ENCODE measurements at regions not wholly inside any gene's neighbourhood (a gene's known extent, or its start where the extent isn't known, plus 50 kb on each side); places are given as distances from the start of the nearest gene placed in this dataset.

DNA sequence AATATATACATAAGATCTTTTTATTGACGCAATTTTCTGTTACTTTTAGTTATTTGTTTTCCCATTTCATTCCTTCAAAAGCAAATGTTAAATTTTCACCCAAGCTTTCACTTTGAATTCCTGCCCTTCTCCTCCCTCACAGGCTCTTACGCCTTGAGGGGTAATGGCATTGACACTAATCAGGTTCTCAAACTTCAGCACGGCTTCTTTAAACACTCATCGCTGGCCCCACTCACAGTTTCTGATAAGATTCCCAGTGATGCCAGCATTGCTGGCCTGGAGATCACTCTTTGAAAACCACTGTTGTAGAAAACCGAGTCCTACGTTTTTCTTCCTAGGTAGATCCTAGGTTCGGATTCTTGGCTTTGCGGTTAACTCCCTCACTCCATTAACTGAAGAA lies 105.6 kb upstream of the EPB41L3 start:
- ATAC-seq = no peak
- Mint-ChIP-seq H3K4me3 (no peak overlapping the region), H3K9me3 (ENCODE audit: low read depth) (no peaks in the 10 kb centered on the region), H3K27ac (no peak overlapping the region), H3K4me1 (no peaks in the 10 kb centered on the region), H3K36me3 (no peaks in the 10 kb centered on the region), H3K27me3 (no peaks in the 10 kb centered on the region)
- CTCF ChIA-PET = no interaction called here
- no peak for DNase-seq

DNA sequence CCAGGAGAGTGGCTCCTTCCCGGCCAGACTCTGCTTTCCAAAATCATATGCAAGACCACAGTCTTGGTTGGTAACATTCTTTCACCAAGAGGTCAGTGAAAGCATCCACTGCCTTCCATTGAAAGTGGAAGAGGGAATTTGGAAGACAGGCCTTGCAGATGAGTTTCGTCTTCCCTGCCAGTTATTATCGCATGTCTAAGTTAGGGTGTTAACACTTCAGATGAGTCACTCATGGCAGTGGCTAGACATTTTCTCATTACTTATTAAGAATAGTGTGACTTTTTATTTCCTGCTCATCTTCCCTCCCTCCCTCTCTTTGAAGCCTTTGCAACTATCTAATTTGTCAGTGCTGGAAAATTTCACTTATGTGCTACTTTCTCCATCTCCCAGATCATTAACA lies 102.9 kb upstream of the EPB41L3 start:
- Mint-ChIP-seq H3K4me3 (no peak overlapping the region), H3K9me3 (ENCODE audit: low read depth) (no peaks in the 10 kb centered on the region), H3K27me3 (no peaks in the 10 kb centered on the region), H3K27ac (no peak overlapping the region), H3K36me3 (no peaks in the 10 kb centered on the region), H3K4me1 (no peaks in the 10 kb centered on the region)
- ATAC-seq = no peak
- CTCF ChIA-PET = no interaction called here
- no peak for DNase-seq

DNA sequence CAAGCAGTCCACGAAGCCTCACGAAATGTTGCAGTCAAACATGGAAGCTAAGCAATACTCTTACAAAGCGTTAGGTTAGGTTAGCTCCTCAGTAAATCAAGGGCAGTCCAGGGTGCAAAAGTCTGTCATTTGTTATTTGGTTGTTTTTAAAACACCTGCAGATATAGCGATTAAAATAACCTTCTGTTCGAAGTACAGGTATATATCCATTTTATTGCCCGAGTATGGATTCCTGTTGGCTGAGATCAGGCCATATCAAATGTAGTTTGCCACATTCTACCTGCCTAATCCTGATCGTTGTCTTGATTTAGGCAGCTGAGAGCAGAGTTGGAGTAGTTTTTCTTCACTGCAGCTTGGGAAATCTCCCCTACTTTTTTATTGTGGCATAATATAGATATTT lies 99.5 kb upstream of the EPB41L3 start:
- no peaks in the 10 kb centered on the region for H3K4me1 Mint-ChIP-seq
- no peak for DNase-seq
- CTCF ChIA-PET = no interaction called here
- no peaks in the 10 kb centered on the region for H3K27me3 Mint-ChIP-seq
- ATAC-seq = no peak
- H3K4me3 Mint-ChIP-seq = no peak overlapping the region
- H3K36me3 Mint-ChIP-seq = no peaks in the 10 kb centered on the region
- H3K27ac Mint-ChIP-seq = no peak overlapping the region
- H3K9me3 Mint-ChIP-seq (ENCODE audit: low read depth) = no peaks in the 10 kb centered on the region

DNA sequence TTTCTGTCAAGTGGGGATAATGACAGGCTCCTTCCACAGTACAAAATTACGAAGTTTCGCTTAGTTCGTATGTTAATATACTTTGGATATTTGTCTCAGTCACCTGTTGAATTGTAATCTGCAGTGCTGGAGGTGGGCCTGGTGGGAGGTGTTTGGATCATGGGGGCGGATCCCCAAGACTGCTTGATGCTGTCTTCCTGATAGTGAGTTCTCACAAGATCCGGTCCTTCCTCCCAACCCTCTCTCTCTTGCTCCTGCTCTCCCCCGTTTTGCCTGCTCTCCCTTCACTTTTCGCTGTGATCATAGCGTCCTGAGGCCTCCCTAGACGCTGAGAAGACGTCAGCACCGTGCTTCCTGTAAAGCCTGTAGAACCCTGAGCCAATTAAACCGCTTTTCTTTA lies 97.1 kb upstream of the EPB41L3 start:
- Mint-ChIP-seq H3K36me3 (no peaks in the 10 kb centered on the region), H3K27ac (no peak overlapping the region), H3K4me3 (no peak overlapping the region), H3K9me3 (ENCODE audit: low read depth) (no peaks in the 10 kb centered on the region), H3K4me1 (no peaks in the 10 kb centered on the region), H3K27me3 (no peaks in the 10 kb centered on the region)
- ATAC-seq (no peak), DNase-seq (no peak)
- CTCF ChIA-PET = no interaction called here

DNA sequence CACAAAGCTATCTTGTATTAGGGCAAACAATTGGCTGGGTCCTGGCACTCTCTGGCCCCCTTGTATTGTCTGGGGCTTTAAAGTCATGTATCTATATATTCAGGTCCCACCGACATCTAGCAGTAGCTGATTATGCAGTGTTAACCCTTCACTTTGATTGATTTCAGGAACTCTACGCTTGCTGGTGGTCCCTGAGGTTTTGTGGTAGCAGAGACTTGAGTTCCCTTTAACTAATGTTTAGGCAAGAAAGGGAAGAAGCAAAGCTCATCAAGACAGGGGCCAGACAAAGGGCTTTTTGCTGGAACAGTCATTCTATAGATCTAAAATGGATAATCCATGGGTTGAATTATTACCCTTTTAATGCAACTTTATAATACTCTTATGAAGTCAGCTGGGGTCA lies 95.3 kb upstream of the EPB41L3 start:
- H3K4me1 Mint-ChIP-seq = no peaks in the 10 kb centered on the region
- DNase-seq (no peak), ATAC-seq (no peak)
- H3K36me3 Mint-ChIP-seq = no peaks in the 10 kb centered on the region
- H3K9me3 Mint-ChIP-seq (ENCODE audit: low read depth) = no peaks in the 10 kb centered on the region
- CTCF ChIA-PET = no interaction called here
- no peaks in the 10 kb centered on the region for H3K27me3 Mint-ChIP-seq
- no peak overlapping the region for H3K4me3 Mint-ChIP-seq
- H3K27ac Mint-ChIP-seq = no peak overlapping the region

DNA sequence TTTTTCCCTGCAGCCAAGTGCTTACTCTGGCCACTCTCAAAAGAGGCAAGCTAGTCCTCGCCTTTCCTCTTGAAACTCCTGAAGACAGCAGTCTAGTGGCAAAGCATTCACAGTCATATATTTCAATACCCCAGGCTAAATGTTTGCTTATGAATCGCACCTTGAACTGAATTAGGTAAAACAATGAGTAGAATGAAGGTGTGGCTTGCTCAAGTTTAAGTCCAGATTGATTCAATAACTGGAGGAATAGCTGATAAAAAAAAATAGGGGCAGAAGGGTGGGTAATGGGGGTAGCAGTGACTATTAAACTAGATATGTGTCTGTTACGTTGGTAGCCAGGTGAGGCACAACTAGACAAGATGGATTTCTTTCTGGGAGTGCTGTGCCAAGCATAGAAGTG lies 88.2 kb upstream of the EPB41L3 start:
- Mint-ChIP-seq H3K36me3 (no peaks in the 10 kb centered on the region), H3K9me3 (ENCODE audit: low read depth) (no peaks in the 10 kb centered on the region), H3K27ac (no peak overlapping the region), H3K4me1 (peaks cover 4% of the 10 kb centered on the region), H3K4me3 (no peak overlapping the region), H3K27me3 (peaks cover 30% of the 10 kb centered on the region)
- DNase-seq (no peak), ATAC-seq (no peak)
- CTCF ChIA-PET = no interaction called here

DNA sequence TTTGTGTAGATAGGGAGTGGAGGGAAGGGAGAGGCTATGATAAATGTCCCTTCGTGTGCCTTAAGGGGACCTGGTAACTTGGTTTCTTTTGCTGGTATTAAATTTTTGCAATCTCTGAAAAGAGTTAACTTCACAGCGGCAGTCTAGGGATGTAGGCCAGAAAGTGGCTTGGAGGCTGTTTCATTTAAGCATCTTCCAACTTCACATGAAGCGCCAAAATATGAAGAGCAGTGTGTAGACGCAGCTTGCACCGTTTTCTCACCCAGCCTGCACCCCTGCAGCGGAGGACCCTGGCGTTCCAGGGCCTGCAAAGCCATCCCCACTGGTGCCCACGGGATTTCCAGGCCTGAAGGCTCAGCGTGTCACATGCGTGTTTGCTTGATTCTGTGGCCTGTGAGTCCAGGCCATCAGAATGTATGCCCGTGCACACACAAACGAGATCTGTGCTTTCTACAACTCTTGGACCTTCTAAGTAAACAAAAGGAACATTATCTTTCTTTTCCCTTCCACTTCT lies 87.2 kb upstream of the EPB41L3 start:
- DNase-seq = no peak
- ATAC-seq = no peak
- no peak overlapping the region for H3K4me3 Mint-ChIP-seq
- H3K27ac Mint-ChIP-seq = no peak overlapping the region
- peaks cover 30% of the 10 kb centered on the region for H3K27me3 Mint-ChIP-seq
- no peaks in the 10 kb centered on the region for H3K9me3 Mint-ChIP-seq (ENCODE audit: low read depth)
- H3K4me1 Mint-ChIP-seq = peaks cover 4% of the 10 kb centered on the region
- H3K36me3 Mint-ChIP-seq = no peaks in the 10 kb centered on the region
- CTCF ChIA-PET = no interaction called here

DNA sequence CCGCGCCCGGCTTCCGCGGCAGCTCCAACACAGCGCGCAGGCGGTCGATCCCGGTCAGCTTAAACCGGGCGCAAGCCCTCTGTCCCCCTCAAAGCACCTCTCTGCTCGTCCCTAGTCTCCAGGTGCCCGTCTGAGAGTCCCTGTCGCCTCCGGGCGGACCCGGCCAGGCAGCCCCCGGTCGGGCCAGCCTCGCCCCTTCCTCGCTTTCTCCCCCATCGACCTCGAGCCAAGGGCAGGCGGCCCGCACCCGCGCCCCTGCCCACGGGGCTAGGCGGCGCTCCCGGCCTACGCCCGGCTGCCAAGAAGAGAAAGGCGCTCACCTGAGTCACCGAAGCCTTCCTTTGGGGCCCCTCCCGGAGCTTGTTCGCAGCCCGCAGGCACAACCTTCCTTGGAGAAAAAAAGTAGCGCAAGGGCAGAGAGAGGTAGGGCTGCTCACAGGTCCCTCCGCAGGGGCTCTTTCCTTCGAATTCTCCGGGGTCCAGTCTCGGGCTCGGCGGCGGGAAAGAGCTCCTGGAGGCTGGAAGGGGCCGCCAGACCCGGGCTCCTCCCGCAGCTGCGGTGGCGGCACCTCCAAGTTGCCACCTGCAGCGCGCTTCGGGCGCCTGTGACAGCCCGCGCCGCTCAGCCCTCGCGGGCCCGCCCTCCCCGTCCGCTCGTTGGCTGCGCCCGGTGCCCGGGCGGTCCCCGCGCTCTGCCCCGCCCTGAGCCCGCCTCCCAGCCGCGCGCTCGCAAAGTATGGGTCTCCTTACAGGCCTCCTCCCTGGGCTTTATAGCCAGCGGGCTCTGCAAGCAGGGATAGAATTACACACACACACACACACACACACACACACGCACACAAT lies 86.5 kb upstream of the EPB41L3 start:
- no peak for DNase-seq
- H3K9me3 Mint-ChIP-seq (ENCODE audit: low read depth) = no peaks in the 10 kb centered on the region
- ATAC-seq = peak; percentile 82
- H3K27me3 Mint-ChIP-seq = peaks cover 30% of the 10 kb centered on the region
- H3K27ac Mint-ChIP-seq = no peak overlapping the region
- H3K36me3 Mint-ChIP-seq = no peaks in the 10 kb centered on the region
- peaks cover 4% of the 10 kb centered on the region for H3K4me1 Mint-ChIP-seq
- CTCF ChIA-PET = interaction anchor here (1.3 kb wide), 1 partner anchor 16 kb away, joined by 4 read pairs; no protein-coding TSS in a partner anchor
- H3K4me3 Mint-ChIP-seq = no peak overlapping the region

DNA sequence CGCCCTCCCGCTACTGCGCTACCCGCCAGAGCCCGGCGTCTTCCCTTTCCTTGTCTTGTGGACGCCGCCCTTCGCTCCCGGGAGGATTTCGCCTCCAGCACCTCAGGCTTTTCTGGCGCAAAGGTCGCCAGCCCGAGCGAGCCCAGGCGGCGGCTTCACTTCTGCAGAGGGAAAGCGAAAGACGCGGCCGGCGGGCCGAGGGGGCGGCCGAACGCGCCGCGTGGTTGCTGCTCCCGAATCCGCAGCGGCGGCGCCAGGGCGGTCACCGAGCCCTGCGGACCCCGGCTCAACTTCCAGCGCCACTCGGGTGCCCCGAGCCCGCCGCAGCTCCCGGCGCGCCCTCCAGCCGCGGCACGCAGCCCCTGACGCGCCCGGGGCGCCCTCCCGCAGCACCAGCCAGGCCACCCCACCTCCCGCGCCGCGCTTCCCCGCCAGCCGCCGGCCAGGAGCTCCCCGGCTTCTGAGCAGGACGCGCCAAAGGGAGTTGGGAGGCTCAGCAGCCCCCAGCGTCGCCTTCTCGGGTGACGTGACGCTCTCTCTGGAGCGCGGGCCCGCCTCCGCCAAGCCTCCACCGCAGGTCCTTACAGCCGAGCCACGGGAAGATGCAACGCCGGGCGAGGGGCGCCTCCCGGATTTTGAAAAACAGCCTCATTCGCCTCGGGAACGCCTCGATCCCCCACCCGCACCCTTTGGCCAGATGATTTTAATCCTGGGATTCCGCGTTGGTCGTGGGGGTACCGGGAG lies 84.9 kb upstream of the EPB41L3 start:
- Mint-ChIP-seq H3K9me3 (ENCODE audit: low read depth) (no peaks in the 10 kb centered on the region), H3K4me1 (peaks cover 4% of the 10 kb centered on the region), H3K4me3 (peak overlapping the region; percentile 10), H3K36me3 (no peaks in the 10 kb centered on the region), H3K27me3 (peaks cover 30% of the 10 kb centered on the region), H3K27ac (no peak overlapping the region)
- ATAC-seq = peak; percentile 28
- CTCF ChIA-PET = interaction anchor here (1.3 kb wide), 1 partner anchor 14 kb away, joined by 4 read pairs; no protein-coding TSS in a partner anchor
- DNase-seq = no peak

DNA sequence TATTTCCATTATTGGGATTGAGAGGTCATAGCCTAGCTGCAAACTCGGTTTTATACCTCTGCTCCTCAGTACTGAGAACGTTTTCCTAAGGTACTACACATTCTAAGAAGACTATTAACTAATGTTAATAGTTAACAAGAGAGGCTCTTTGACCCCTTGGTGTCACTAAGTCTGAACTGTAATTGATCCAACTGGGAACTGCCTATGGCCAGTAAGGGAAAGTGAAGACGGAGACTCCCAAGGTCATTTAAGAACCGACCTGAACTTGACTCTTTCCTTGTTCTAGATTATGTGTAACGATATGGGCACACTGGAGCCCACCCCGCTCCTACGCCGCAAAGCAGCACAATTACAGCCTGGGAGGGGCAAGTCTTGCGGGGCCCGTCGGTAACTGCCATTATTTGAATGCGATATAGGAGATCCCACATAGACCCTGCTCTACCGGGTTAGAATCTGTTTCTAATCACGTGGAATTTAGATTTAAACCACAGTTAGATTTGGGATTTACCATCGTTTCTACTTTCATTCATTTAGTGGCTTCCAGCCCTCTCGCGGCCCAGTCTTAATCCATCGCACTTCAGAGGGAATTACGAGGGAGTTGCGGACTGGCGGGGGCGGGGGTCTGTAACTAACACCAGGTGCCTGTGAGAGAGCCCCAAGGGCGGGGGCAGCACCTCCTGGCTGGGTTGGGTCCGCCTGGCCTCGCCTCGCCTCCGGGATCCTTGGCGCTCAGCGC lies 84.1 kb upstream of the EPB41L3 start:
- Mint-ChIP-seq H3K4me3 (peak overlapping the region; percentile 37), H3K9me3 (ENCODE audit: low read depth) (no peaks in the 10 kb centered on the region), H3K36me3 (no peaks in the 10 kb centered on the region), H3K4me1 (peaks cover 4% of the 10 kb centered on the region), H3K27me3 (peaks cover 27% of the 10 kb centered on the region), H3K27ac (no peak overlapping the region)
- ATAC-seq (no peak), DNase-seq (no peak)
- CTCF ChIA-PET = no interaction called here

DNA sequence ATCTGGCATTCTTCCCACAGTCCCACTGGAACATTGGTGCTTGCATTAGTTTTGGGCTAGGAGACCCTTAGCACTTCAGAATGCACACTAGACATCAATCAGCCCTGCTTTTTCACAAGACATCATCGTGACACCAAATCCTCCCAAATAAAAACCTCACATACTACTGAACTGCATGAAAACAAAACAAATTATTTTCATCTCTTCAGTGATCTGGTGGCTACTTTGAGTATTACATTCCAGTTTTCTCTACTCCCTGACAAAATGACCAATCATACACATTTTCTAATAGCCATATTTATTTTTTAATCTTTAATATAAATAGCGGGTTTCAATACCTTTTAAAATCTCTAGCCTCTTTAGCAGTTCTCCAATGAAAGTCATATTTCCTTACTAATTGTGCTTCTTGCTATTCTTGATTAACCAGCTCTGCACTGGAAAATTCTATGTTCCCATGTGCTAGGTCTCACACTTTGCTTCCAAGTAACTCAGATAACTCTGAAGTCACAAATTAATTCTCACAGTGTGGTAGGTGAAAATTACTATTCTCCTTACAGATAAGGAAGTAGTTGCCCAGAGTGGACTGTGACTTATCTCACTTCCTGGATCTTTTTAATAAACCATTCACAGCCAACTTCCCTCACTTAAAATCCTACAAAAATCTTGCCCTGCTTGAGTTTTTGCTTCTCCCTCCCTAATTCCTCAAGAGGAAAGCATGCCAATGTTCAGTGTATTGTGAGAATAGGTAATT lies 82.5 kb upstream of the EPB41L3 start:
- Mint-ChIP-seq H3K9me3 (ENCODE audit: low read depth) (no peaks in the 10 kb centered on the region), H3K4me3 (no peak overlapping the region), H3K27me3 (peaks cover 23% of the 10 kb centered on the region), H3K27ac (no peak overlapping the region), H3K36me3 (no peaks in the 10 kb centered on the region), H3K4me1 (peaks cover 4% of the 10 kb centered on the region)
- no peak for DNase-seq
- CTCF ChIA-PET = no interaction called here
- ATAC-seq = no peak

DNA sequence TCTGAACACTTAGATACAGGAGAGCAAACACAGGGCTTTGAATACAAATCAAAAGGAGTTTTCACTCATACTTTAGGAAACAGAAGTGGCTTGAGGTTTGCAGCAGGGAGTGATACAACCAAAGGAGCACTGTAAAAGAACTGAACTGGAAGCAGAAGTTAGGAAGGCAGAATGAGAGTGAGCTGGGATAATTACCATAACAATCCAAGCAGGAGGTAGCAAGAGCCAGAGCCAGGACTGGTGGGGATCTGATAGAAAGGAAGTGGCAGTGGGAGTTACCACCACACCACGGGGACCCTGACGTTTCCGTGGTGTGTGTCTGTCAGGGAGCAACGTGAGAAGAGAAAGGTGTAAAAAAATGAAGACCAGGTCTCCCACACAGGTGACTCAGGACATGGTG lies 81.3 kb upstream of the EPB41L3 start:
- CTCF ChIA-PET = no interaction called here
- no peak for ATAC-seq
- DNase-seq = no peak

DNA sequence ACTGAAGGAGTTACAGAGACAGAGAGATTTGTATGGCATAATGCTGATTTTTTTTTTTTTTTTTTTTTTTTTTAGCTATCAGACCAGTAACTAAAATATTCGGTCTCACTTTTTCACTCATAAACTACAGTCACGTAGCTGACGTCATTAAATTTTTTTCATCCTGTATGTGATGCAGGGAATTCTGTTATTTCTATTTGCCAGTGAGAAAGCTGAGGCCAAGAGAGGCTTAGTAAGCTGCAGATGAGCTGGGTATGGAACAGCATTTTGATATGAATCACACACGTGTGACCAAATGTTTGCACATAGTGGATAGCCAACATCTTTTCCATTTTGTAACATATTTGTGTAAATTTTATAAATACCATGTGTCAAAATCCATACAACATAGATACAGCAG lies 79.1 kb upstream of the EPB41L3 start:
- no peaks in the 10 kb centered on the region for H3K4me1 Mint-ChIP-seq
- H3K27ac Mint-ChIP-seq = no peak overlapping the region
- no peaks in the 10 kb centered on the region for H3K36me3 Mint-ChIP-seq
- H3K9me3 Mint-ChIP-seq (ENCODE audit: low read depth) = no peaks in the 10 kb centered on the region
- DNase-seq (no peak), ATAC-seq (no peak)
- CTCF ChIA-PET = no interaction called here
- no peak overlapping the region for H3K4me3 Mint-ChIP-seq
- peaks cover 4% of the 10 kb centered on the region for H3K27me3 Mint-ChIP-seq

More for the DNA sequence above, 81.3 kb upstream of the EPB41L3 start:
- Mint-ChIP-seq H3K27ac (no peak overlapping the region), H3K4me1 (peaks cover 4% of the 10 kb centered on the region), H3K27me3 (peaks cover 15% of the 10 kb centered on the region), H3K36me3 (no peaks in the 10 kb centered on the region), H3K4me3 (no peak overlapping the region), H3K9me3 (ENCODE audit: low read depth) (no peaks in the 10 kb centered on the region)
